NT2/D1 (cell line): ENCODE measurements at regions not wholly inside any gene's neighbourhood (a gene's known extent, or its start where the extent isn't known, plus 50 kb on each side); places are given as distances from the start of the nearest gene placed in this dataset.
"Not testable (repeated sequence)": the region's sequence is repeated elsewhere in the genome, so short reads cannot be mapped to it uniquely, and the experiment has no call there.

ENCODE experiments used
- DNase-seq: peaks from one replicate; pipeline ENCODE4 v3.0.0-alpha.2; 2011; ENCODE audit warnings: low read depth, low spot score
- H3K27me3 ChIP-seq: 2 replicates; pipeline ENCODE4 v1.6.0; 2011; ENCODE audit warnings: mild to moderate bottlenecking; ENCODE audit not compliant: insufficient read length, insufficient read depth
- H3K36me3 ChIP-seq: 2 replicates; pipeline ENCODE4 v1.6.1; 2011; ENCODE audit warnings: mild to moderate bottlenecking, low read length, mixed read lengths; ENCODE audit not compliant: insufficient read depth, insufficient read length
- H3K4me1 ChIP-seq: 2 replicates; pipeline ENCODE4 v1.5.1; 2011; ENCODE audit not compliant: insufficient read depth, insufficient read length
- H3K4me3 ChIP-seq: 2 replicates; pipeline ENCODE4 v1.5.1; 2011; ENCODE audit warnings: low read depth; ENCODE audit not compliant: insufficient read length
- H3K9ac ChIP-seq: 2 replicates; pipeline ENCODE4 v1.6.0; 2011; ENCODE audit warnings: low read depth; ENCODE audit not compliant: insufficient read length
- H3K9me3 ChIP-seq: 2 replicates; pipeline ENCODE4 v1.5.1; 2011; ENCODE audit warnings: mild to moderate bottlenecking, low read length; ENCODE audit not compliant: insufficient read depth
- SUZ12 ChIP-seq: IDR thresholded peaks from 2 replicates; pipeline ENCODE4 v1.6.1; 2011; ENCODE audit not compliant: insufficient read length, insufficient read depth; ENCODE audit errors: extremely low read depth
- YY1 ChIP-seq: IDR thresholded peaks from 2 replicates; pipeline ENCODE4 v1.6.1; 2011; ENCODE audit not compliant: insufficient read length, insufficient read depth
- ZNF274 ChIP-seq: IDR thresholded peaks from 2 replicates; pipeline ENCODE4 v1.6.1; 2011; ENCODE audit warnings: mild to moderate bottlenecking, low read depth, low read length

DNA sequence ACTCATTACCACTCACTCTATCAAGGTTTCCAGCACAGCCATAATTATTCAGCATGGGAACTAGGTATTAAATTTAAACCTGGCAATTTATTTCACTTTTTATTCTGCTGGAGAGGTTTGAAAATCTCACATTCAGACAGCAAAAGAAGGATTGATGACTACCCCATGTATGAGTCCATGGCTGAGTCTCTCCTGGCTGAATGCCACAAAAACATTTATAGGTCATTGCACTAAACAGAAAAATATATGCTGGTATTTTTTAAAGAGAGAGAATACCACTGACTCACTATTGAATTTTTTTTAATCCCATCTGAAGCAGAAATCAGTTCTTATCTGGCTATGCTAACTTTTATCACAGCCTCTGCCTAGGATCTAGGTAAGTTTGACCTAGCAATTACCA lies 336.3 kb downstream of the PPP1R3A start:
- Histone ChIP-seq H3K9me3 (no peaks in the 10 kb centered on the region), H3K4me3 (no peak overlapping the region), H3K9ac (no peak overlapping the region), H3K4me1 (no peaks in the 10 kb centered on the region), H3K27me3 (no peaks in the 10 kb centered on the region), H3K36me3 (no peaks in the 10 kb centered on the region)
- TF ChIP-seq SUZ12: no peak
- TF ChIP-seq YY1: no peak
- no peak for TF ChIP-seq ZNF274
- no peak for DNase-seq

DNA sequence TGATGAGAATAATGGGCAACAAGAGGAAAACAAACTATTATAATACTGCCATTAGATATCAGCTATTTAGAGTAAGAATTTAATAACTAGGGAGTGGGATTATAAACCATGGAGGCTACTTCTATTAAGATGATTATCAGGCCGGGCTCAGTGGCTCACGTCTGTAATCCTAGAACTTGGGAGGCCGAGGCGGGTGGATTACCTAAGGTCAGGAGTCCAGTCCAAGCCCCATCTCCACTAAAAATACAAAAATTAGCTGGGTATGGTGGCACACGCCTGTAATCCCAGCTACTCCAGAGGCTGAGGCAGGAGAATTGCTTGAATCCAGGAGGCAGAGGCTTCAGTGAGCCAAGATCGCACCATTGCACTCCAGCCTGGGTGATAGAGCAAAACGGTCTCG lies 355.6 kb downstream of the PPP1R3A start:
- not testable (repeated sequence) for H3K4me3 ChIP-seq, H3K27me3 ChIP-seq, H3K4me1 ChIP-seq, H3K36me3 ChIP-seq, H3K9ac ChIP-seq, H3K9me3 ChIP-seq, DNase-seq

DNA sequence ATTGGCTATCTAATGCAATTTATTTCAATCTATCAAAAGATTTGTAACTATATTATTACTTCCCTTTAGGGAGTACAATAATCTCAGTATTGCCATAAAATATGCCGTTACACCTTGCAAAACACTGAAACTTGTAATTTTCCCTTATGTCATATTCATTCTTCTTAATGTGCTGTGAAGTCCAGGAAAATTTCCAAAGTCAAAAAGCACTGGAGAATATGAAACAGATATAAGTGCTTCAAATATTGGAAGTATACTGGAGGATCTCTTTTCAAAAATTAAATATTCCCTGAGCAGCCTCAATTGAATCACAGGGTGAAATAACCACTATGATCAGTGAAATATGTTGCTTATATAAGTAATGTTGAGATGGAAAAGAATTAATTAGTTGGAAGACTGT lies 356.0 kb downstream of the PPP1R3A start:
- Histone ChIP-seq H3K9me3 (no peaks in the 10 kb centered on the region), H3K27me3 (no peaks in the 10 kb centered on the region), H3K9ac (no peak overlapping the region), H3K36me3 (no peaks in the 10 kb centered on the region), H3K4me3 (no peak overlapping the region), H3K4me1 (no peaks in the 10 kb centered on the region)
- TF ChIP-seq ZNF274 (no peak), SUZ12 (no peak), YY1 (no peak)
- DNase-seq: no peak

DNA sequence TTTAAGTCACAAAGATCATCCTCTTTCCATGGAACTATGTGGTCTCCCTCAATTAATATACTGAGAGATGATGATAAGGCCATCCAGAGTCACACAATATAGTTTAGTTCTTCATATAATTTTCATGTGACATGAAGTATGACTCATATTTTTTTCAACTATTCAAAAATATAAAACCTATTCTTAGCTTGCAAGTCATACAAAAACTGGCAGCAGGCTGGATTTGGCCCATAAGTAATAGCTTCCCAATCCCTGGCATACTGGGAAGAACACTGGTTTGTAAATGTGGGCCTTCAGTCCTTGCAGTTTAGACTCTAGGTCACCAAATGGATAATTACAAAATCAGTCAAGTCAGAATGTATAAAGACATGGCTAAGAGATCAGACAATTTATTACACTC lies 356.6 kb downstream of the PPP1R3A start:
- Histone ChIP-seq H3K4me1 (no peaks in the 10 kb centered on the region), H3K9ac (no peak overlapping the region), H3K27me3 (no peaks in the 10 kb centered on the region), H3K9me3 (no peaks in the 10 kb centered on the region), H3K4me3 (no peak overlapping the region), H3K36me3 (no peaks in the 10 kb centered on the region)
- DNase-seq: no peak
- no peak for TF ChIP-seq YY1
- TF ChIP-seq SUZ12: no peak
- no peak for TF ChIP-seq ZNF274

DNA sequence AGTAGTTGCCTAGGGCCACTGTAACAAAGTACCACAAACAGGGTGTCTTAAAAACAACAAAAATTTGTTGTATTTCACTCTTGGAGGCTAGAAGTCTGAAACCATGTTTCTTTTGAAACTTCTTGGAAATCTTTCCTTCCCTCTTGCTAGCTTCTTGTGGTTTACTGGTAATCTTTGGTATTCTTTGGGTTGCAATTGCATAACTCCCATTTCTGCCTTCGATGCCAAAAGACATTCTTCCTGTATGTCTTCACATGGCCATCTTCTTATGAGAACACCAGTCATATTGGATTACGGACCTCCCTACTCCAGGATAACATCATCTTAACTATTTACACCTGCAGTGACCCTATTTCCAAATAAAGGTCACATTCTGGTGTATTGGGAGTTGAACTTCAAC lies 357.4 kb downstream of the PPP1R3A start:
- no peaks in the 10 kb centered on the region for H3K27me3 ChIP-seq
- DNase-seq: no peak
- H3K9ac ChIP-seq: no peak overlapping the region
- H3K36me3 ChIP-seq: no peaks in the 10 kb centered on the region
- TF ChIP-seq YY1: no peak
- TF ChIP-seq SUZ12: no peak
- TF ChIP-seq ZNF274: no peak
- H3K4me3 ChIP-seq: no peak overlapping the region
- no peaks in the 10 kb centered on the region for H3K4me1 ChIP-seq
- no peaks in the 10 kb centered on the region for H3K9me3 ChIP-seq

DNA sequence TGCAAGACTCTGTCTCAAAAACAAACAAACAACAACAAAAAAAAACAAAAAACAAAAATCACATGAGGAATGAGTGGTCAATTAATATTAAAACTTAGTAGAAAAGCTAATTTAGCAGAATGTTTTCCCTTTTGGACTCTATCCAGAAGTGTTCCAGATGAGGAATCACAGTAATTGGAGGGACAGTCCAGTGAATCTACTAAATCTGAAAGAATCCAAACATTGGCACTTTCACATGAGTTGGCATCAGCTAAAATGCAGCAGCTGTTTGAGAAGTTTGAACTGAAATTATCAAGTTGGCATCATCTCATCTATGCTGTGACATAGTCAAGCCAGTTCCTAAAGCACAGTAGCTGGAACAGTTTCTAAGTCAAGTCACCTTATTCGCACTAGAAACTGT lies 367.8 kb downstream of the PPP1R3A start:
- DNase-seq: no peak
- TF ChIP-seq ZNF274 (no peak), YY1 (no peak)
- Histone ChIP-seq H3K4me3 (no peak overlapping the region), H3K27me3 (no peaks in the 10 kb centered on the region), H3K9ac (no peak overlapping the region), H3K9me3 (no peaks in the 10 kb centered on the region), H3K4me1 (no peaks in the 10 kb centered on the region), H3K36me3 (no peaks in the 10 kb centered on the region)

DNA sequence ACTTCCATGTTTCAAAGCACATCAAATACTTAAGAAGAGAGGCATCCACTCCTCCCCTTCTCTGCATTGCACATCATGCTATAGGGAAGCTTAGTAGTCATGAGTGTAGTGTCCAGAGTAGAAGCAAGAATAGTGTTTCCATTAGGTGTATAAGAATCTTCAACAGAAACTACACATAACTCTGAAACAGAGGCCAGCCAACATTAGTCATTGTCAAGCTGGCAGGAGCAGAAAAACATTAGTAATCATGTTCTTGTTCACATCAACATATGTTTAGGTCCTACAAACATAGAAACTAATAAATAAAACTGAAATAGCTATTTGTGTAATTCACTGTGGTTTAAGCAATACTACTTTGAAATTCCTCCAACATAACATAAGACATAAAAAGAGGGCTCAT lies 370.2 kb downstream of the PPP1R3A start:
- DNase-seq: no peak
- H3K27me3 ChIP-seq: no peaks in the 10 kb centered on the region
- H3K4me3 ChIP-seq: no peak overlapping the region
- no peaks in the 10 kb centered on the region for H3K36me3 ChIP-seq
- H3K9ac ChIP-seq: no peak overlapping the region
- H3K9me3 ChIP-seq: no peaks in the 10 kb centered on the region
- no peaks in the 10 kb centered on the region for H3K4me1 ChIP-seq
- no peak for TF ChIP-seq YY1
- TF ChIP-seq SUZ12: no peak
- no peak for TF ChIP-seq ZNF274

DNA sequence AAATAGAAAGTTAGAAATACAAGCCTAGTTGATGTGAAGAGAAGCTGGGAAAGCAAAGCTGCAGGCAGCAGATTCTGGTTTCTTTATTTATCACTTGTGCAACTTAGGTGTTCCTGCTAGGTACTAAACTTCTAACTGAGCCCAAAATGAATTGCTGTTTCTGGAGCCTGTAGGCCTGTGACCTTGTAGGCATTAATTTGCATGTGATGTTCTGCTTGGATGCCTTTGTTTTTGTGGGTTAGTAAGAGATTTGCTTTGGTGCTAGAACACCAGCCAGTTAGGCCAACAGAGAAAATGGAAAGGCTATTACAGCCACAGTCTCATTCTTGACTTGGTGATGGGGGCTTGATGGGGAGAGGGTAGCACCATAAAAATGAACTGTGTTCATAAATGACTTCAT lies 370.7 kb downstream of the PPP1R3A start:
- Histone ChIP-seq H3K36me3 (no peaks in the 10 kb centered on the region), H3K9ac (no peak overlapping the region), H3K4me1 (no peaks in the 10 kb centered on the region), H3K9me3 (no peaks in the 10 kb centered on the region), H3K27me3 (no peaks in the 10 kb centered on the region), H3K4me3 (no peak overlapping the region)
- no peak for TF ChIP-seq YY1
- TF ChIP-seq SUZ12: no peak
- no peak for TF ChIP-seq ZNF274
- DNase-seq: no peak
